ENCODE measurements at regions not wholly inside any gene's neighbourhood (a gene's known extent, or its start where the extent isn't known, plus 50 kb on each side); places are given as distances from the start of the nearest gene placed in this dataset.

DNA sequence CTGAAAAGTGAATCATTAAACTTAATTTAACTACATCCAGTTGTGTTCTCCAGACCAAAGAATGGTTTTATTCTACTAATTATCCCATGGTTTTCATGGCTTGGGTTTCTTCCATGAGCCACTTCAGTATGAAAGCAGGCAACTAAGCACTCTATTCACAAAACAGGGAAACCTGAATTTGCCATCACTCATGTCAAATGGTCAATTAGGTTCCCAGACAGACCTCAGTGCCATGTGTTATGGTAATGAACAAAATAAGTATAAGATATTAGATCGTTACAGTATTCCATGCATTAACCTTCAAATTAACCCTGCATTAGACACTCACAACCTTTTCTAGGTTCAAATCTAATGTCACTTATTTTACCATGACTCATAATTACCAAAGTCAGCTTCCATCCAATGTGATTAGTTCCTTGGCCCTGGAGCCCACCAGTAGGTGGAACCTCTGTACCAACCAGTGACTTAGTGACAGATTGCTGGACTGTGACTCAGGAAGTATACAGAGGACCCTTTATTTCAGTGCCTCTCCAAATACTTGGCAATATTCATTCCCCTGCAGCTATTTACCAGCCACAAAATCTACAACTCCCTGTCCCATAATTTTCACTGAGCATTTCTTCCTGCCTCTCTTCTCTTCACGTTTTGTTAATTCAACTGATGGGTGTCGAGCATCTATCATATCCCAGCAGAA is 1270.2 kb upstream of the SORCS1 start:
- H3K4me2 ChIP-seq (ENCODE audit: low read depth, low read length), result no peak overlapping the region
- H3K4me1 ChIP-seq (ENCODE audit: control insufficient read depth, insufficient read depth, low read length), result no peaks in the 10 kb centered on the region
- H4K5ac ChIP-seq (ENCODE audit: low read depth, low read length), result no peak overlapping the region
- ATAC-seq (ENCODE audit: low read depth) (no peak), DNase-seq (no peak)
- no peak overlapping the region for H2AK9ac ChIP-seq (replicated peaks; ENCODE audit: low read depth, low read length, poor library complexity)
- H4K20me1 ChIP-seq (ENCODE audit: insufficient read depth, low read length), result no peaks in the 10 kb centered on the region
- in situ Hi-C loops (cut with MboI; ENCODE audit: low sequenced_read_pairs), result no loop called here
- no TSS peak for BruUV-seq (replicated peaks)
- no peak overlapping the region for H3K4me3 ChIP-seq (ENCODE audit: insufficient read depth, low read depth, low read length)
- no peak overlapping the region for H4K8ac ChIP-seq (ENCODE audit: low read depth in 2 of 2, low read length in 2 of 2)
- no peaks in the 10 kb centered on the region for H3K79me1 ChIP-seq (ENCODE audit: low read depth in 1 of 2, low read length in 2 of 2)
- no peak overlapping the region for H3K23ac ChIP-seq (ENCODE audit: low read depth, low read length)
- H2BK120ac ChIP-seq (ENCODE audit: low read depth, low read length), result no peak overlapping the region
- POLR2A ChIA-PET (ENCODE audit: unreplicated experiment), result no interaction called here
- peaks cover 4% of the 10 kb centered on the region for H3K9me3 ChIP-seq (ENCODE audit: control insufficient read depth, insufficient read depth, low read length)
- H3K18ac ChIP-seq (ENCODE audit: low read depth, low read length), result no peak overlapping the region
- H3K4ac ChIP-seq (ENCODE audit: low read depth, low read length), result no peak overlapping the region
- H2AFZ ChIP-seq (replicated peaks; ENCODE audit: low read length, poor library complexity), result no peak overlapping the region
- no peak overlapping the region for H4K91ac ChIP-seq (ENCODE audit: insufficient read depth, low read depth, low read length)
- intact Hi-C loops (cut with micrococcal nuclease), result no loop called here
- H3K36me3 ChIP-seq (ENCODE audit: control insufficient read depth, insufficient read depth, low read length), result no peaks in the 10 kb centered on the region
- no CpG with 5 or more reads among the region's 3 CpGs for WGBS, 2 experiments (ENCODE audit: extremely low coverage in 2 of 2, insufficient read length in 1 of 2)
- no peak overlapping the region for H3K56ac ChIP-seq (ENCODE audit: extremely low read depth, insufficient read depth, low read length)
- dilution Hi-C loops (cut with HindIII; ENCODE audit: low sequenced_read_pairs, unreplicated experiment), result no loop called here
- CTCF ChIA-PET, result no interaction called here
- no peak overlapping the region for H2BK5ac ChIP-seq (ENCODE audit: low read depth, low read length, poor library complexity, severe bottlenecking)
- H3K14ac ChIP-seq (replicated peaks; ENCODE audit: low read depth, low read length), result no peak overlapping the region
- H3K9me1 ChIP-seq (ENCODE audit: insufficient read depth, low read length), result no peaks in the 10 kb centered on the region
- TF ChIP-seq, protein P1, sequence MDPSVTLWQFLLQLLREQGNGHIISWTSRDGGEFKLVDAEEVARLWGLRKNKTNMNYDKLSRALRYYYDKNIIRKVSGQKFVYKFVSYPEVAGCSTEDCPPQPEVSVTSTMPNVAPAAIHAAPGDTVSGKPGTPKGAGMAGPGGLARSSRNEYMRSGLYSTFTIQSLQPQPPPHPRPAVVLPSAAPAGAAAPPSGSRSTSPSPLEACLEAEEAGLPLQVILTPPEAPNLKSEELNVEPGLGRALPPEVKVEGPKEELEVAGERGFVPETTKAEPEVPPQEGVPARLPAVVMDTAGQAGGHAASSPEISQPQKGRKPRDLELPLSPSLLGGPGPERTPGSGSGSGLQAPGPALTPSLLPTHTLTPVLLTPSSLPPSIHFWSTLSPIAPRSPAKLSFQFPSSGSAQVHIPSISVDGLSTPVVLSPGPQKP (IDR thresholded peaks at IDR 0.05; ENCODE audit: borderline replicate concordance, low read depth, low read length), result no peak
- no peak for TF ChIP-seq NFE2L2 (IDR thresholded peaks at IDR 0.05; ENCODE audit: low read depth, low read length)
- no peak for TF ChIP-seq BHLHE40 (IDR thresholded peaks at IDR 0.05; ENCODE audit: low read depth, low read length)
- TF ChIP-seq, protein P2, sequence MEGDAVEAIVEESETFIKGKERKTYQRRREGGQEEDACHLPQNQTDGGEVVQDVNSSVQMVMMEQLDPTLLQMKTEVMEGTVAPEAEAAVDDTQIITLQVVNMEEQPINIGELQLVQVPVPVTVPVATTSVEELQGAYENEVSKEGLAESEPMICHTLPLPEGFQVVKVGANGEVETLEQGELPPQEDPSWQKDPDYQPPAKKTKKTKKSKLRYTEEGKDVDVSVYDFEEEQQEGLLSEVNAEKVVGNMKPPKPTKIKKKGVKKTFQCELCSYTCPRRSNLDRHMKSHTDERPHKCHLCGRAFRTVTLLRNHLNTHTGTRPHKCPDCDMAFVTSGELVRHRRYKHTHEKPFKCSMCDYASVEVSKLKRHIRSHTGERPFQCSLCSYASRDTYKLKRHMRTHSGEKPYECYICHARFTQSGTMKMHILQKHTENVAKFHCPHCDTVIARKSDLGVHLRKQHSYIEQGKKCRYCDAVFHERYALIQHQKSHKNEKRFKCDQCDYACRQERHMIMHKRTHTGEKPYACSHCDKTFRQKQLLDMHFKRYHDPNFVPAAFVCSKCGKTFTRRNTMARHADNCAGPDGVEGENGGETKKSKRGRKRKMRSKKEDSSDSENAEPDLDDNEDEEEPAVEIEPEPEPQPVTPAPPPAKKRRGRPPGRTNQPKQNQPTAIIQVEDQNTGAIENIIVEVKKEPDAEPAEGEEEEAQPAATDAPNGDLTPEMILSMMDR (conservative IDR thresholded peaks at IDR 0.05; ENCODE audit: low read depth, low read length), result no peak
- TF ChIP-seq POLR2A (IDR thresholded peaks at IDR 0.05; ENCODE audit: low read depth, low read length), result no peak
- no peak for TF ChIP-seq RFX5 (IDR thresholded peaks at IDR 0.05; ENCODE audit: low read depth, low read length)
- no peak for TF ChIP-seq SMC3 (IDR thresholded peaks at IDR 0.05; ENCODE audit: low read depth, low read length)
- TF ChIP-seq CHD1 (IDR thresholded peaks at IDR 0.05; ENCODE audit: low read depth, low read length), result no peak
- no peak for TF ChIP-seq RAD21 (IDR thresholded peaks at IDR 0.05; ENCODE audit: low read length)
- no peak for TF ChIP-seq FOS (IDR thresholded peaks at IDR 0.05; ENCODE audit: low read depth, low read length)
- TF ChIP-seq, protein P3, sequence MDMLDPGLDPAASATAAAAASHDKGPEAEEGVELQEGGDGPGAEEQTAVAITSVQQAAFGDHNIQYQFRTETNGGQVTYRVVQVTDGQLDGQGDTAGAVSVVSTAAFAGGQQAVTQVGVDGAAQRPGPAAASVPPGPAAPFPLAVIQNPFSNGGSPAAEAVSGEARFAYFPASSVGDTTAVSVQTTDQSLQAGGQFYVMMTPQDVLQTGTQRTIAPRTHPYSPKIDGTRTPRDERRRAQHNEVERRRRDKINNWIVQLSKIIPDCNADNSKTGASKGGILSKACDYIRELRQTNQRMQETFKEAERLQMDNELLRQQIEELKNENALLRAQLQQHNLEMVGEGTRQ (IDR thresholded peaks at IDR 0.05; ENCODE audit: low read depth, low read length), result no peak
- no peak for TF ChIP-seq MAZ (IDR thresholded peaks at IDR 0.05; ENCODE audit: borderline replicate concordance, low read depth, low read length)
- no peak for TF ChIP-seq MXI1 (IDR thresholded peaks at IDR 0.05; ENCODE audit: borderline replicate concordance, low read depth, low read length)
- TF ChIP-seq MAFK (IDR thresholded peaks at IDR 0.05; ENCODE audit: low read depth, low read length), result no peak
- no peak for TF ChIP-seq CEBPB (IDR thresholded peaks at IDR 0.05; ENCODE audit: low read depth, low read length)
- TF ChIP-seq RCOR1 (IDR thresholded peaks at IDR 0.05; ENCODE audit: insufficient replicate concordance, low read length), result no peak
- no peak overlapping the region for H2AK5ac ChIP-seq (ENCODE audit: low read depth, low read length)
- H3K27me3 ChIP-seq (ENCODE audit: control insufficient read depth, insufficient read depth, low read length), result no peaks in the 10 kb centered on the region
- H3K9ac ChIP-seq (ENCODE audit: low read depth, low read length), result no peak overlapping the region
- no peak overlapping the region for H3K27ac ChIP-seq (ENCODE audit: insufficient read depth, low read length)
- H2BK15ac ChIP-seq (ENCODE audit: low read depth, low read length), result no peak overlapping the region
- H2BK20ac ChIP-seq (ENCODE audit: low read depth, low read length), result no peak overlapping the region

Data from IMR-90 (cell line).